ENCODE measurements at regions not wholly inside any gene's neighbourhood (a gene's known extent, or its start where the extent isn't known, plus 50 kb on each side); places are given as distances from the start of the nearest gene placed in this dataset.

- DNase-seq = peak in 1 of 3 donors; percentile 50
- H3K27ac ChIP-seq = peak overlapping the region in 1 of 3 donors; percentile 20
- H3K36me3 ChIP-seq = no peaks in the 10 kb centered on the region
- H3K9me3 ChIP-seq = no peaks in the 10 kb centered on the region
- TF ChIP-seq CTCF (IDR thresholded peaks at IDR 0.05) (no peak), POLR2A (IDR thresholded peaks at IDR 0.05) (no peak)
- intact Hi-C loops (cut with DNase I) = no loop called here
- 5% methylated on average over 3 of the region's 3 CpGs for WGBS (ENCODE audit: insufficient coverage, low coverage, low lambda C conversion rate, missing lambda C conversion rate)
- H3K4me3 ChIP-seq = no peak overlapping the region
- H3K4me1 ChIP-seq = peaks cover 0 to 12% (median 2%) of the 10 kb centered on the region in 4 donors
- ATAC-seq = peak; percentile 80 to 89 (median 84)
- H3K27me3 ChIP-seq = no peaks in the 10 kb centered on the region
Observed at GRCh38 chr18:22098563-22098989, 70.8 kb upstream of the GATA6 start.

DNA sequence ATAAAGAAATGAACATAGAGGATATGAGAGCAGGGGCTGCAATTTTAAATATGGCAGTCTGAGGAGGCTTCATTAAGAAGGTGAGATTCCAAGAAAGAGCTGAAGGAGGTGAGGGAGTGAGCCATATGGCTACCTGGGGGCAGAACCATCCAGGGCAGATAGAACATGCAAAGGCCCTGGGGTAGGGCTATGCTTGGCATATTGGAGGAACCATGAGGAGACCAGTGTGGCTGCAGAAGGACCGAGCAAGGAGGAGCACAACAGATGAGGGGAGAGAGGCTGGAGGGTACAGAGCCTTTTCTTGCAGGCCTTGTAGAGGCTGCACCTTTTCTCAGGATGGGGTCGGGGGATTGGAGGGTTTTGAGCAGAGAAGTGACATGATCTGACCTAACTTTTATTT is 69.5 kb upstream of the GATA6 start:
- Histone ChIP-seq H3K36me3 (no peaks in the 10 kb centered on the region), H3K27ac (no peak overlapping the region), H3K9me3 (no peaks in the 10 kb centered on the region), H3K4me1 (peaks cover 0 to 7% (median 2%) of the 10 kb centered on the region in 4 donors), H3K4me3 (no peak overlapping the region), H3K27me3 (no peaks in the 10 kb centered on the region)
- DNase-seq (peak in 1 of 3 donors; percentile 13), ATAC-seq (no peak)
- 100% methylated on average over 1 of the region's 2 CpGs for WGBS (ENCODE audit: insufficient coverage, low coverage, low lambda C conversion rate, missing lambda C conversion rate)
- TF ChIP-seq CTCF (IDR thresholded peaks at IDR 0.05) = no peak
- TF ChIP-seq POLR2A (IDR thresholded peaks at IDR 0.05) = no peak
- intact Hi-C loops (cut with DNase I) = loop anchor here in 1 of 2 donors (10.0 kb wide), 1 partner anchor 55 kb away; no protein-coding TSS in a partner anchor

DNA sequence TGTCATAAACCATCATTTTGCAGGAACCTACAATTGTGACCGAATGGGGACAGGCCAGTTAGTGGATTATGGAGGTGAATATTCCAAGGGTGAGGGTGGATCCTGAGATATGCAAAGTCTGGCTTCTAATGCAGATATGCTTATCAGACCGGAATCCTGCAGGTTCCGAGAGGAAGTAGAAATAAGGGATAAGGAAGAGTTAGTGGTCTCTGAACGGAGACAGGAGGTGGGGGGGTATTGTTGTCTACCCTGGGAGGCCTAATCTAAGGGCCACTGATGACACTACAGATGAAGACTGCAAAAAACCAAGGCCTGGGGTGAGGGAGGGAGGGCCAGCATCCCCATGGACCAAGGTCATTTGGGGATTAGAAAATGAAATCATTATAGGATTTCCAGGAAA is 67.7 kb upstream of the GATA6 start:
- H3K4me3 ChIP-seq = no peak overlapping the region
- WGBS (ENCODE audit: insufficient coverage, low coverage, low lambda C conversion rate, missing lambda C conversion rate) = 86% methylated on average over 4 of the region's 4 CpGs
- no peaks in the 10 kb centered on the region for H3K9me3 ChIP-seq
- H3K27me3 ChIP-seq = no peaks in the 10 kb centered on the region
- no peak overlapping the region for H3K27ac ChIP-seq
- intact Hi-C loops (cut with DNase I) = loop anchor here in 1 of 2 donors (10.0 kb wide), 1 partner anchor 53 kb away; no protein-coding TSS in a partner anchor
- TF ChIP-seq POLR2A (IDR thresholded peaks at IDR 0.05) (no peak), CTCF (IDR thresholded peaks at IDR 0.05) (no peak)
- no peaks in the 10 kb centered on the region for H3K36me3 ChIP-seq
- DNase-seq (peak in 1 of 3 donors; percentile 5), ATAC-seq (no peak)
- peaks cover 0 to 7% (median 2%) of the 10 kb centered on the region in 4 donors for H3K4me1 ChIP-seq

- Histone ChIP-seq H3K27me3 (no peaks in the 10 kb centered on the region), H3K4me1 (peaks cover 0 to 7% (median 1%) of the 10 kb centered on the region in 4 donors), H3K36me3 (no peaks in the 10 kb centered on the region), H3K9me3 (no peaks in the 10 kb centered on the region), H3K4me3 (no peak overlapping the region), H3K27ac (no peak overlapping the region)
- peak in 1 of 3 donors; percentile 36 for DNase-seq
- intact Hi-C loops (cut with DNase I) = loop anchor here in 1 of 2 donors (10.0 kb wide), 1 partner anchor 52 kb away; no protein-coding TSS in a partner anchor
- WGBS (ENCODE audit: insufficient coverage, low coverage, low lambda C conversion rate, missing lambda C conversion rate) = 67% methylated on average over 7 of the region's 7 CpGs
- no peak for ATAC-seq
- no peak for TF ChIP-seq POLR2A (IDR thresholded peaks at IDR 0.05)
- TF ChIP-seq CTCF (IDR thresholded peaks at IDR 0.05) = no peak
Observed at GRCh38 chr18:22102953-22103646, 66.3 kb upstream of the GATA6 start.
